A549 (cell line): ENCODE measurements at regions not wholly inside any gene's neighbourhood (a gene's known extent, or its start where the extent isn't known, plus 50 kb on each side); places are given as distances from the start of the nearest gene placed in this dataset.

Experiments used
- CHD2 ChIP-seq: fragments of 150-350 bp; IDR thresholded peaks from 2 replicates; pipeline ENCODE4 v1.6.1; 2014; ENCODE audit warnings: low read length; ENCODE audit not compliant: partially characterized antibody
- CTCF ChIP-seq: fragments of >200 bp; sonication (Bioruptor Twin); formaldehyde crosslinking; IDR thresholded peaks from 3 replicates; pipeline ENCODE4 v1.5.1; 2016
- POLR2A ChIP-seq: IDR thresholded peaks from 2 replicates; pipeline ENCODE4 v1.6.1; 2012; ENCODE audit warnings: mild to moderate bottlenecking, low read length
- RFX5 ChIP-seq: fragments of 450-650 bp; IDR thresholded peaks from 2 replicates; pipeline ENCODE4 v1.7.1; 2014; ENCODE audit warnings: antibody characterized with exemption, mild to moderate bottlenecking, moderate library complexity

- TF ChIP-seq CTCF (no peak), POLR2A (no peak), CHD2 (no peak), RFX5 (no peak)
Observed at GRCh38 chr4:17252131-17252530, 259.8 kb downstream of the QDPR start.
